HepG2 (cell line): ENCODE measurements at regions not wholly inside any gene's neighbourhood (a gene's known extent, or its start where the extent isn't known, plus 50 kb on each side); places are given as distances from the start of the nearest gene placed in this dataset.

Experiments
- ATAC-seq: fragments of 200-7000 bp; cut with Tn5 transposase; 3 replicates; pipeline ENCODE4 v1.9.1; 2020; ENCODE audit warnings: mild to moderate bottlenecking, moderate library complexity
- BruUV-seq: library from RNA; stranded (reverse); fragments of 400-500 nt; replicated peaks from 2 replicates; lab custom pipeline; 2021; lab: Mats Ljungman, UMichigan
- CTCF ChIA-PET: fragments of 300-600 bp; formaldehyde crosslinking; extraction: SDS; loops from one replicate; lab custom pipeline; 2021; ENCODE audit warnings: low total read pairs, inconsistent platforms, low intra/inter-chr PET ratio; lab: Yijun Ruan, JAX
- POLR2A ChIA-PET: fragments of 350-600 bp; sonication (Branson Sonifier 250); formaldehyde crosslinking; loops from one replicate; lab custom pipeline; 2020; ENCODE audit warnings: antibody characterized with exemption, inconsistent platforms; lab: Yijun Ruan, JAX
- DNase-seq: peaks from one replicate; pipeline ENCODE4 v3.0.0-alpha.2; 2015; ENCODE audit warnings: low spot score
- FAIRE-seq: peaks from 3 replicates; lab custom pipeline; 2011; peaks lifted over from hg19 to GRCh38; lab: Jason Lieb, UNC
- H2AFZ ChIP-seq: one replicate; pipeline ENCODE4 v1.6.1; 2011; ENCODE audit warnings: low read length, inconsistent platforms
- H3K27ac ChIP-seq: fragments of 300-600 bp; 3 replicates; pipeline ENCODE4 v1.8.0; 2011; ENCODE audit warnings: mixed run types, mild to moderate bottlenecking, mixed read lengths, low read length, inconsistent platforms; ENCODE audit not compliant: insufficient read depth; ENCODE audit errors: extremely low read length
- H3K27me3 ChIP-seq, 2 experiments: fragments of 200-600 bp in 1 of 2; 2 replicates in 1 of 2; 3 replicates in 1 of 2; pipeline versions ENCODE4 v1.6.0 to v1.8.0; 2011; ENCODE audit warnings: low read length in 2 of 2, mild to moderate bottlenecking in 2 of 2, moderate library complexity in 2 of 2, inconsistent platforms in 1 of 2; ENCODE audit not compliant: insufficient read depth in 2 of 2, control insufficient read depth in 1 of 2
- H3K36me3 ChIP-seq, 2 experiments: fragments of 200-600 bp in 1 of 2; replicated peaks in 1 of 2; 2 replicates in 1 of 2; 3 replicates in 1 of 2; pipeline versions ENCODE4 v1.5.1 to v1.8.0; 2011; ENCODE audit warnings: low read length in 2 of 2, inconsistent platforms in 1 of 2; ENCODE audit not compliant: insufficient read depth in 2 of 2, control insufficient read depth in 1 of 2
- H3K4me1 ChIP-seq: 2 replicates; pipeline ENCODE4 v1.5.1; 2012; ENCODE audit warnings: low read length, inconsistent platforms; ENCODE audit not compliant: insufficient read depth
- H3K4me2 ChIP-seq: 2 replicates; pipeline ENCODE4 v1.6.0; 2011; ENCODE audit warnings: low read depth, low read length, inconsistent platforms
- H3K4me3 ChIP-seq, 3 experiments: fragments of 200-600 bp in 1 of 3; sonication (generic), shearing (Covaris generic) in 1 of 3; replicated peaks in 1 of 3; 2 replicates each; pipeline ENCODE4 v1.5.1; 2011 to 2016; ENCODE audit warnings: low read length in 3 of 3, inconsistent platforms in 2 of 3, low read depth in 2 of 3, mild to moderate bottlenecking in 2 of 3, control low read depth in 1 of 3, mixed read lengths in 1 of 3; ENCODE audit not compliant: insufficient read depth in 1 of 3
- H3K79me2 ChIP-seq: one replicate; pipeline ENCODE4 v1.6.1; 2011; ENCODE audit warnings: low read length, inconsistent platforms; ENCODE audit not compliant: insufficient read depth
- H3K9ac ChIP-seq: 2 replicates; pipeline ENCODE4 v1.6.0; 2011; ENCODE audit warnings: mild to moderate bottlenecking, low read depth, low read length, inconsistent platforms; ENCODE audit not compliant: insufficient read depth
- H3K9me3 ChIP-seq: 2 replicates; pipeline ENCODE4 v1.5.1; 2012; ENCODE audit warnings: mild to moderate bottlenecking, low read length
- H4K20me1 ChIP-seq: 2 replicates; pipeline ENCODE4 v1.6.0; 2011; ENCODE audit warnings: inconsistent platforms, mild to moderate bottlenecking, low read length, moderate library complexity; ENCODE audit not compliant: insufficient read depth
- ATF1 ChIP-seq: IDR thresholded peaks from 2 replicates; pipeline ENCODE4 v1.6.1; 2016; ENCODE audit warnings: mild to moderate bottlenecking, control low read depth
- DMAP1 ChIP-seq: IDR thresholded peaks from 2 replicates; pipeline ENCODE4 v1.6.1; 2016
- HNRNPUL1 ChIP-seq: fragments of 200-400 bp; formaldehyde crosslinking; IDR thresholded peaks from 2 replicates; pipeline ENCODE4 v1.6.1; 2017; ENCODE audit warnings: low read depth, mild to moderate bottlenecking, low read length, moderate library complexity
- MAFG ChIP-seq: sonication (generic); formaldehyde crosslinking; IDR thresholded peaks from 2 replicates; pipeline ENCODE4 v1.5.1; 2020; ENCODE audit warnings: mild to moderate bottlenecking, missing genetic modification reagents
- PREB ChIP-seq: sonication (generic); formaldehyde crosslinking; IDR thresholded peaks from 2 replicates; pipeline ENCODE4 v1.4.0; 2020; ENCODE audit warnings: missing genetic modification reagents
- TFDP1 ChIP-seq: IDR thresholded peaks from 2 replicates; pipeline ENCODE4 v1.6.1; 2016; ENCODE audit warnings: missing compliant biosample characterization, missing genetic modification reagents, borderline replicate concordance
- ZBTB7B ChIP-seq: sonication (generic); formaldehyde crosslinking; IDR thresholded peaks from 2 replicates; pipeline ENCODE4 v1.4.0; 2020; ENCODE audit warnings: missing genetic modification reagents
- ZNF562 ChIP-seq: sonication (generic); formaldehyde crosslinking; IDR thresholded peaks from 2 replicates; pipeline ENCODE4 v1.8.0; 2022; ENCODE audit warnings: missing genetic modification reagents, borderline replicate concordance
- ZNF605 ChIP-seq: sonication (generic); formaldehyde crosslinking; IDR thresholded peaks from 2 replicates; pipeline ENCODE4 v1.8.0; 2022; ENCODE audit warnings: mild to moderate bottlenecking, missing genetic modification reagents
- ZSCAN29 ChIP-seq: sonication (generic); formaldehyde crosslinking; conservative IDR thresholded peaks from 2 replicates; pipeline ENCODE4 v1.4.0; 2020; ENCODE audit warnings: mild to moderate bottlenecking, missing genetic modification reagents
- ZUFSP ChIP-seq: sonication (generic); formaldehyde crosslinking; IDR thresholded peaks from 2 replicates; pipeline ENCODE4 v1.9.0; 2021; ENCODE audit warnings: missing genetic modification reagents, mild to moderate bottlenecking, borderline replicate concordance
- ZXDC ChIP-seq: sonication (generic); formaldehyde crosslinking; IDR thresholded peaks from 2 replicates; pipeline ENCODE4 v1.5.0; 2020; ENCODE audit warnings: mild to moderate bottlenecking, missing genetic modification reagents
- WGBS: methylation state at CpG from one replicate; pipeline ENCODE4 v1.1.6; 2017; ENCODE audit warnings: low lambda C conversion rate; 5-methylcytosine and 5-hydroxymethylcytosine counted together
- in situ Hi-C: cut with HindIII; loops from 2 replicates; pipeline ENCODE4 v1.10.0; 2017; ENCODE audit warnings: low pct_unique_long_range_greater_than_20kb; ENCODE audit not compliant: extremely low pct_ligation_motif_present
- intact Hi-C: fragments of 100-400 bp; cut with micrococcal nuclease; formaldehyde crosslinking; loops from one replicate; pipeline ENCODE4 v1.10.0; 2022; ENCODE audit not compliant: unreplicated experiment

- in situ Hi-C loops = no loop called here
- 61% methylated on average over 11 of the region's 22 CpGs for WGBS
- Histone ChIP-seq H2AFZ (no peak overlapping the region), H3K9ac (no peak overlapping the region), H3K79me2 (no peaks in the 10 kb centered on the region), H3K27me3 (no peaks in the 10 kb centered on the region; a peak in 1 of 5 replicates), H3K4me2 (no peak overlapping the region), H4K20me1 (no peaks in the 10 kb centered on the region), H3K9me3 (no peaks in the 10 kb centered on the region), H3K4me3 (no peak overlapping the region), H3K4me1 (no peaks in the 10 kb centered on the region), H3K27ac (no peak overlapping the region), H3K36me3 (no peaks in the 10 kb centered on the region)
- DNase-seq (no peak), FAIRE-seq (no peak), ATAC-seq (no peak)
- no peak for TF ChIP-seq ZBTB7B (CRISPR knock-in tag)
- TF ChIP-seq TFDP1 = no peak
- intact Hi-C loops = no loop called here
- no TSS peak for BruUV-seq
- CTCF ChIA-PET = no interaction called here
- POLR2A ChIA-PET = no interaction called here
Measured at GRCh38 chr9:61665330-61665751, 475.5 kb downstream of the SPATA31A7 start.

- Histone ChIP-seq H3K36me3 (no peaks in the 10 kb centered on the region), H3K4me1 (no peaks in the 10 kb centered on the region), H3K9ac (no peak overlapping the region), H2AFZ (no peak overlapping the region), H3K9me3 (no peaks in the 10 kb centered on the region), H3K27me3 (no peaks in the 10 kb centered on the region; a peak in 1 of 5 replicates), H3K4me3 (no peak overlapping the region), H3K4me2 (no peak overlapping the region), H4K20me1 (no peaks in the 10 kb centered on the region), H3K79me2 (no peaks in the 10 kb centered on the region), H3K27ac (no peak overlapping the region)
- 36% methylated on average over 12 of the region's 12 CpGs for WGBS
- DNase-seq (no peak), FAIRE-seq (no peak), ATAC-seq (no peak)
- intact Hi-C loops (no loop called here), in situ Hi-C loops (no loop called here)
- ChIA-PET POLR2A (no interaction called here), CTCF (no interaction called here)
- BruUV-seq = no TSS peak
- TF ChIP-seq ZUFSP (CRISPR knock-in tag) = no peak
- no peak for TF ChIP-seq ZNF605 (CRISPR knock-in tag)
- no peak for TF ChIP-seq ATF1 (CRISPR knock-in tag)
- no peak for TF ChIP-seq DMAP1
- no peak for TF ChIP-seq ZXDC (CRISPR knock-in tag)
- TF ChIP-seq PREB (CRISPR knock-in tag) = no peak
- TF ChIP-seq HNRNPUL1 = no peak
- no peak for TF ChIP-seq ZNF562
- no peak for TF ChIP-seq ZSCAN29
- TF ChIP-seq MAFG (CRISPR knock-in tag) = no peak
Measured at GRCh38 chr9:61665829-61666228, 476.0 kb downstream of the SPATA31A7 start.
